GM23338 (cell line): ENCODE measurements at regions not wholly inside any gene's neighbourhood (a gene's known extent, or its start where the extent isn't known, plus 50 kb on each side); places are given as distances from the start of the nearest gene placed in this dataset.

Experiments used
- ATAC-seq: fragments of 200-7000 bp; cut with Tn5 transposase; 3 replicates; pipeline ENCODE4 v1.9.1; 2020
- DNase-seq: peaks from one replicate; pipeline ENCODE4 v3.0.0-alpha.2; 2015; ENCODE audit warnings: low spot score
- H2AFZ ChIP-seq: fragments of 200-600 bp; sonication (generic); 2 replicates; pipeline ENCODE4 v1.8.0; 2016; ENCODE audit warnings: antibody characterized with exemption, mild to moderate bottlenecking, moderate library complexity
- H3F3A ChIP-seq: fragments of 200-600 bp; sonication (generic); replicated peaks from 2 replicates; pipeline ENCODE4 v1.8.0; 2017; ENCODE audit warnings: antibody characterized with exemption, mixed run types, low read depth
- H3K27ac ChIP-seq: fragments of 200-600 bp; sonication (generic); 2 replicates; pipeline ENCODE4 v1.6.1; 2016; ENCODE audit warnings: low read depth
- H3K27me3 ChIP-seq: fragments of 200-600 bp; sonication (generic); 2 replicates; pipeline ENCODE4 v1.8.0; 2016; ENCODE audit warnings: mild to moderate bottlenecking, mixed run types, moderate library complexity; ENCODE audit not compliant: insufficient read depth
- H3K36me3 ChIP-seq: fragments of 200-600 bp; sonication (generic); 2 replicates; pipeline ENCODE4 v1.8.0; 2016; ENCODE audit warnings: mild to moderate bottlenecking; ENCODE audit not compliant: insufficient read depth
- H3K4me1 ChIP-seq: fragments of 200-600 bp; sonication (generic); 2 replicates; pipeline ENCODE4 v1.8.0; 2016; ENCODE audit warnings: mild to moderate bottlenecking, moderate library complexity; ENCODE audit not compliant: insufficient read depth
- H3K4me2 ChIP-seq: fragments of 200-600 bp; sonication (generic); 2 replicates; pipeline ENCODE4 v1.7.1; 2017; ENCODE audit warnings: mixed run types
- H3K4me3 ChIP-seq: fragments of 200-600 bp; sonication (generic); 2 replicates; pipeline ENCODE4 v1.6.1; 2016; ENCODE audit warnings: mixed run types
- H3K79me2 ChIP-seq: fragments of 200-600 bp; sonication (generic); replicated peaks from 2 replicates; pipeline ENCODE4 v1.8.0; 2017; ENCODE audit warnings: mild to moderate bottlenecking; ENCODE audit not compliant: insufficient read depth
- H3K9me2 ChIP-seq: fragments of 200-600 bp; sonication (generic); 2 replicates; pipeline ENCODE4 v1.8.0; 2017; ENCODE audit not compliant: insufficient read depth
- H4K20me1 ChIP-seq: fragments of 200-600 bp; sonication (generic); replicated peaks from 2 replicates; pipeline ENCODE4 v1.8.0; 2017; ENCODE audit warnings: mild to moderate bottlenecking; ENCODE audit not compliant: insufficient read depth
- H3K27ac Mint-ChIP-seq: 2 replicates; pipeline ENCODE4 v1.8.0; 2020; ENCODE audit warnings: inconsistent platforms, mild to moderate bottlenecking, moderate library complexity, mixed read lengths
- H3K27me3 Mint-ChIP-seq: 3 replicates; pipeline ENCODE4 v1.8.0; 2022; ENCODE audit warnings: low read depth, mild to moderate bottlenecking, moderate library complexity, mixed read lengths, inconsistent platforms; ENCODE audit not compliant: insufficient read depth, poor library complexity
- H3K36me3 Mint-ChIP-seq: 3 replicates; pipeline ENCODE4 v1.8.0; 2021; ENCODE audit warnings: low read depth, mild to moderate bottlenecking, inconsistent platforms, moderate library complexity, mixed read lengths
- H3K4me1 Mint-ChIP-seq: 3 replicates; pipeline ENCODE4 v1.8.0; 2020; ENCODE audit warnings: mild to moderate bottlenecking, inconsistent platforms, mixed read lengths
- H3K4me3 Mint-ChIP-seq: 3 replicates; pipeline ENCODE4 v1.8.0; 2021; ENCODE audit warnings: moderate library complexity, mild to moderate bottlenecking, inconsistent platforms, mixed read lengths
- H3K9me3 Mint-ChIP-seq: 3 replicates; pipeline ENCODE4 v1.8.0; 2020; ENCODE audit warnings: moderate library complexity, mild to moderate bottlenecking, inconsistent platforms, mixed read lengths
- CREB1 ChIP-seq: fragments of 250-450 bp; sonication (Bioruptor Pico); IDR thresholded peaks from 2 replicates; pipeline ENCODE4 v1.5.0; 2020; ENCODE audit warnings: low read depth, mild to moderate bottlenecking, moderate library complexity
- CTCF ChIP-seq, 2 experiments: fragments of 200-600 bp in 1 of 2; sonication (generic) in 1 of 2; conservative IDR thresholded peaks; 2 replicates each; pipeline versions ENCODE4 v1.5.1 to v1.6.1; 2016 to 2017; ENCODE audit warnings: antibody characterized with exemption in 2 of 2, low read depth in 2 of 2, mild to moderate bottlenecking in 2 of 2, moderate library complexity in 1 of 2
- EZH2 ChIP-seq: fragments of 200-600 bp; sonication (generic); IDR thresholded peaks from one replicate; pipeline ENCODE4 v1.8.0; 2017; ENCODE audit warnings: antibody characterized with exemption, mild to moderate bottlenecking, low read depth; ENCODE audit not compliant: unreplicated experiment
- EZH2phosphoT487 ChIP-seq: fragments of 200-600 bp; sonication (generic); IDR thresholded peaks from one replicate; pipeline ENCODE4 v1.8.1; 2018; ENCODE audit warnings: antibody characterized with exemption; ENCODE audit not compliant: unreplicated experiment
- JUNB ChIP-seq: IDR thresholded peaks from one replicate; pipeline ENCODE4 v1.6.1; 2016; ENCODE audit warnings: antibody characterized with exemption; ENCODE audit not compliant: unreplicated experiment
- NANOG ChIP-seq: IDR thresholded peaks from 2 replicates; pipeline ENCODE4 v1.6.1; 2016; ENCODE audit warnings: antibody characterized with exemption, borderline replicate concordance
- POLR2AphosphoS5 ChIP-seq: IDR thresholded peaks from 2 replicates; pipeline ENCODE4 v1.6.1; 2016; ENCODE audit warnings: antibody characterized with exemption, low read depth
- REST ChIP-seq: IDR thresholded peaks from one replicate; pipeline ENCODE4 v1.6.1; 2018; ENCODE audit warnings: antibody characterized with exemption; ENCODE audit not compliant: unreplicated experiment
- STAT1 ChIP-seq: IDR thresholded peaks from one replicate; pipeline ENCODE4 v1.6.1; 2016; ENCODE audit warnings: antibody characterized with exemption; ENCODE audit not compliant: unreplicated experiment
- ZNF114 ChIP-seq: fragments of 250-450 bp; sonication (Bioruptor Pico); IDR thresholded peaks from 2 replicates; pipeline ENCODE4 v1.5.0; 2020; ENCODE audit warnings: mild to moderate bottlenecking, moderate library complexity
- ZNF331 ChIP-seq: fragments of 250-450 bp; sonication (Bioruptor Pico); IDR thresholded peaks from 2 replicates; pipeline ENCODE4 v1.5.0; 2020; ENCODE audit warnings: low read depth, mild to moderate bottlenecking, moderate library complexity
- ZNF462 ChIP-seq: fragments of 250-450 bp; sonication (Bioruptor Pico); IDR thresholded peaks from 2 replicates; pipeline ENCODE4 v1.5.0; 2020; ENCODE audit warnings: mild to moderate bottlenecking, moderate library complexity
- TF ChIP-seq, protein P1 (sequence below): IDR thresholded peaks from 2 replicates; pipeline ENCODE4 v1.6.1; 2016; ENCODE audit warnings: antibody characterized with exemption

- no peak for TF ChIP-seq JUNB
Measured at GRCh38 chr16:65418435-65418834, 296.6 kb upstream of the CDH11 start (continued).

DNA sequence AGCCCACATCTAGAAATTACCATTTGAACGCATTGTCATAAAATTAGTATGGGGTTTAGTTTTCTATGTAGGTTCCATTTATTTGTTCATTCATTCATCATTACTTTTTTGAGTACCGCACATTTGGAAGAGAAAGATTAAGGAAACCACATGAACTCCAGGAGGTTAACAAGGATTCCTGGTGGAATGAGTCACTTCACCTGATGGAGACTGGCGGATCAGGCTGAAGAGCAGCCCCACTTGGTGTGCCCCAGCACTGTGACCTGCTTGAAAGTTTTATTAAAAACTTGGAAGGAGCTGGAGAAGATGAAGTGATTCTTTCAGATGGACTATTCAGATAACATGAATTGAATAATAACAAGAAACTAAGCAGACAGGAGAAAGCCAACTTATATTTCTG lies 293.6 kb upstream of the CDH11 start:
- DNase-seq, result no peak
- H3K4me3 Mint-ChIP-seq, result no peak overlapping the region

More for the DNA sequence above, 293.6 kb upstream of the CDH11 start:
- H3K36me3 ChIP-seq, result no peaks in the 10 kb centered on the region
- no peak overlapping the region for H2AFZ ChIP-seq
- TF ChIP-seq EZH2phosphoT487 (no peak), POLR2AphosphoS5 (no peak), CTCF (conservative IDR thresholded peaks at IDR 0.05; ENCODE audit: low read depth in 2 of 2) (no peak), CREB1 (no peak), NANOG (no peak), STAT1 (no peak), ZNF114 (CRISPR knock-in tag) (no peak), JUNB (no peak), ZNF462 (CRISPR knock-in tag) (no peak), ZNF331 (CRISPR knock-in tag) (no peak), EZH2 (no peak), REST (no peak)
- TF ChIP-seq, protein P1, sequence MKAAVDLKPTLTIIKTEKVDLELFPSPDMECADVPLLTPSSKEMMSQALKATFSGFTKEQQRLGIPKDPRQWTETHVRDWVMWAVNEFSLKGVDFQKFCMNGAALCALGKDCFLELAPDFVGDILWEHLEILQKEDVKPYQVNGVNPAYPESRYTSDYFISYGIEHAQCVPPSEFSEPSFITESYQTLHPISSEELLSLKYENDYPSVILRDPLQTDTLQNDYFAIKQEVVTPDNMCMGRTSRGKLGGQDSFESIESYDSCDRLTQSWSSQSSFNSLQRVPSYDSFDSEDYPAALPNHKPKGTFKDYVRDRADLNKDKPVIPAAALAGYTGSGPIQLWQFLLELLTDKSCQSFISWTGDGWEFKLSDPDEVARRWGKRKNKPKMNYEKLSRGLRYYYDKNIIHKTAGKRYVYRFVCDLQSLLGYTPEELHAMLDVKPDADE, result no peak
- H4K20me1 ChIP-seq, result no peaks in the 10 kb centered on the region
- no peak overlapping the region for H3K27ac ChIP-seq
- Mint-ChIP-seq H3K27ac (no peak overlapping the region), H3K4me1 (no peaks in the 10 kb centered on the region), H3K36me3 (no peaks in the 10 kb centered on the region), H3K9me3 (no peaks in the 10 kb centered on the region), H3K27me3 (no peaks in the 10 kb centered on the region)
- no peak overlapping the region for H3K4me3 ChIP-seq
- no peak overlapping the region for H3K4me2 ChIP-seq
- no peaks in the 10 kb centered on the region for H3F3A ChIP-seq
- no peaks in the 10 kb centered on the region for H3K27me3 ChIP-seq
- no peak for ATAC-seq
- no peaks in the 10 kb centered on the region for H3K4me1 ChIP-seq
- no peaks in the 10 kb centered on the region for H3K79me2 ChIP-seq
- 0 out of 2 replicates have a peak, but pooled peaks cover 9% of the 10 kb centered on the region for H3K9me2 ChIP-seq
